MM.1S (cell line): ENCODE measurements at regions not wholly inside any gene's neighbourhood (a gene's known extent, or its start where the extent isn't known, plus 50 kb on each side); places are given as distances from the start of the nearest gene placed in this dataset.
"Not testable (repeated sequence)": the region's sequence is repeated elsewhere in the genome, so short reads cannot be mapped to it uniquely, and the experiment has no call there.

Source experiments
- DNase-seq: peaks from one replicate; pipeline ENCODE4 v3.0.0-alpha.2; 2015
- H2AFZ ChIP-seq: fragments of 300-600 bp; sonication (generic); 2 replicates; pipeline ENCODE4 v1.6.0; 2016; ENCODE audit warnings: antibody characterized with exemption, low read length
- H3F3A ChIP-seq: fragments of 300-600 bp; sonication (generic); 2 replicates; pipeline ENCODE4 v1.6.1; 2016; ENCODE audit warnings: mild to moderate bottlenecking, antibody characterized with exemption, low read length, moderate library complexity, mixed read lengths; ENCODE audit not compliant: insufficient read depth
- H3K27ac ChIP-seq: fragments of 300-600 bp; sonication (generic); 2 replicates; pipeline ENCODE4 v1.5.1; 2016; ENCODE audit warnings: mild to moderate bottlenecking, low read length
- H3K27me3 ChIP-seq: fragments of 300-600 bp; sonication (generic); replicated peaks from 2 replicates; pipeline ENCODE4 v1.6.0; 2016; ENCODE audit warnings: low read length; ENCODE audit not compliant: insufficient read depth
- H3K36me3 ChIP-seq: fragments of 300-600 bp; sonication (generic); replicated peaks from 2 replicates; pipeline ENCODE4 v1.6.1; 2016; ENCODE audit warnings: mild to moderate bottlenecking, low read length, mixed read lengths; ENCODE audit not compliant: insufficient read depth
- H3K4me1 ChIP-seq: fragments of 300-600 bp; sonication (generic); 2 replicates; pipeline ENCODE4 v1.6.1; 2016; ENCODE audit warnings: low read length, mixed read lengths
- H3K4me2 ChIP-seq: fragments of 300-600 bp; sonication (generic); 2 replicates; pipeline ENCODE4 v1.6.0; 2016; ENCODE audit warnings: low read depth, low read length
- H3K4me3 ChIP-seq: fragments of 300-600 bp; sonication (generic); 2 replicates; pipeline ENCODE4 v1.5.1; 2016; ENCODE audit warnings: low read length, mixed read lengths
- H3K79me2 ChIP-seq: fragments of 300-600 bp; sonication (generic); 2 replicates; pipeline ENCODE4 v1.6.1; 2016; ENCODE audit warnings: mixed run types, low read length, mixed read lengths
- H3K9ac ChIP-seq: fragments of 300-600 bp; sonication (generic); 2 replicates; pipeline ENCODE4 v1.6.1; 2016; ENCODE audit warnings: low read length, mixed read lengths
- H3K9me2 ChIP-seq: fragments of 300-600 bp; sonication (generic); replicated peaks from 2 replicates; pipeline ENCODE4 v1.6.1; 2016; ENCODE audit warnings: mild to moderate bottlenecking, low read length, mixed read lengths; ENCODE audit not compliant: insufficient read depth
- H3K9me3 ChIP-seq: fragments of 300-600 bp; sonication (generic); replicated peaks from 2 replicates; pipeline ENCODE4 v1.6.1; 2016; ENCODE audit warnings: mild to moderate bottlenecking, low read length, mixed read lengths; ENCODE audit not compliant: insufficient read depth
- H4K20me1 ChIP-seq: fragments of 300-600 bp; sonication (generic); 2 replicates; pipeline ENCODE4 v1.6.1; 2016; ENCODE audit warnings: mild to moderate bottlenecking, low read length, moderate library complexity, mixed read lengths; ENCODE audit not compliant: insufficient read depth
- CTCF ChIP-seq: fragments of 300-600 bp; sonication (generic); IDR thresholded peaks from 2 replicates; pipeline ENCODE4 v1.5.1; 2016; ENCODE audit warnings: antibody characterized with exemption, low read length, mixed read lengths
- EZH2 ChIP-seq: fragments of 300-600 bp; sonication (generic); optimal IDR thresholded peaks from 2 replicates; pipeline ENCODE3; 2017; ENCODE audit warnings: low read depth, mild to moderate bottlenecking, antibody characterized with exemption, low read length, mixed read lengths
- EZH2phosphoT487 ChIP-seq: fragments of 300-600 bp; sonication (generic); IDR thresholded peaks from 2 replicates; pipeline ENCODE4 v1.6.1; 2018; ENCODE audit warnings: antibody characterized with exemption, low read length

GRCh38 chr6:16822529-16822928 is 61.3 kb upstream of the ATXN1 start:
- no peak overlapping the region for H3K4me3 ChIP-seq
- no peaks in the 10 kb centered on the region for H3K27me3 ChIP-seq
- H3K79me2 ChIP-seq = no peaks in the 10 kb centered on the region
- no peak for TF ChIP-seq EZH2phosphoT487
- TF ChIP-seq EZH2 = no peak
- no peak for TF ChIP-seq CTCF
- no peaks in the 10 kb centered on the region for H3F3A ChIP-seq
- no peak overlapping the region for H2AFZ ChIP-seq
- no peak overlapping the region for H3K4me2 ChIP-seq
- H3K36me3 ChIP-seq = no peaks in the 10 kb centered on the region
- H3K9me2 ChIP-seq = no peaks in the 10 kb centered on the region
- DNase-seq = no peak
- no peak overlapping the region for H3K9ac ChIP-seq
- H3K9me3 ChIP-seq = no peaks in the 10 kb centered on the region
- H4K20me1 ChIP-seq = no peaks in the 10 kb centered on the region
- no peaks in the 10 kb centered on the region for H3K4me1 ChIP-seq
- no peak overlapping the region for H3K27ac ChIP-seq

- no peak overlapping the region for H3K4me3 ChIP-seq
- no peak for DNase-seq
- no peaks in the 10 kb centered on the region for H3K4me1 ChIP-seq
- no peak overlapping the region for H3K9ac ChIP-seq
- TF ChIP-seq EZH2phosphoT487 = no peak
- no peaks in the 10 kb centered on the region for H3K9me2 ChIP-seq
- no peaks in the 10 kb centered on the region for H3K9me3 ChIP-seq
- H3K4me2 ChIP-seq = no peak overlapping the region
- no peaks in the 10 kb centered on the region for H3F3A ChIP-seq
- no peaks in the 10 kb centered on the region for H3K36me3 ChIP-seq
- H4K20me1 ChIP-seq = no peaks in the 10 kb centered on the region
- no peaks in the 10 kb centered on the region for H3K27me3 ChIP-seq
- H3K27ac ChIP-seq = no peak overlapping the region
- no peaks in the 10 kb centered on the region for H3K79me2 ChIP-seq
- no peak overlapping the region for H2AFZ ChIP-seq
Measured at GRCh38 chr6:16821834-16822264, 60.6 kb upstream of the ATXN1 start.

GRCh38 chr6:16820262-16820661 is 59.0 kb upstream of the ATXN1 start:
- not testable (repeated sequence) for H3K9ac ChIP-seq, H3K4me1 ChIP-seq

GRCh38 chr6:16819752-16820151 is 58.5 kb upstream of the ATXN1 start:
- Histone ChIP-seq H3K9ac (no peak overlapping the region), H3K36me3 (no peaks in the 10 kb centered on the region), H3F3A (no peaks in the 10 kb centered on the region), H3K4me3 (no peak overlapping the region), H3K9me3 (no peaks in the 10 kb centered on the region; the same call in 1 of the 2 replicates), H2AFZ (no peak overlapping the region), H3K4me1 (no peaks in the 10 kb centered on the region), H3K9me2 (no peaks in the 10 kb centered on the region), H3K79me2 (no peaks in the 10 kb centered on the region), H3K27ac (no peak overlapping the region), H3K4me2 (no peak overlapping the region), H3K27me3 (no peaks in the 10 kb centered on the region), H4K20me1 (no peaks in the 10 kb centered on the region)
- 0 out of 2 replicates have a peak, but pooled peaks have one; percentile 7 for TF ChIP-seq CTCF
- TF ChIP-seq EZH2phosphoT487 = no peak
- no peak for DNase-seq

More at GRCh38 chr6:16820262-16820661, 59.0 kb upstream of the ATXN1 start:
- not testable (repeated sequence) for H3K79me2 ChIP-seq, H2AFZ ChIP-seq, H3K27me3 ChIP-seq, H3K9me3 ChIP-seq, H3K36me3 ChIP-seq, H3F3A ChIP-seq, H3K4me2 ChIP-seq, H3K9me2 ChIP-seq, H3K27ac ChIP-seq, H3K4me3 ChIP-seq, H4K20me1 ChIP-seq, DNase-seq
